HG03460 (cell line): ENCODE measurements at regions not wholly inside any gene's neighbourhood (a gene's known extent, or its start where the extent isn't known, plus 50 kb on each side); places are given as distances from the start of the nearest gene placed in this dataset.
"Not testable (repeated sequence)": the region's sequence is repeated elsewhere in the genome, so short reads cannot be mapped to it uniquely, and the experiment has no call there.

Source experiments
- ATAC-seq: cut with Tn5 transposase; IDR thresholded peaks from one replicate; pipeline ENCODE4 v1.9.1; 2021; ENCODE audit not compliant: unreplicated experiment

GRCh38 chr2:234166531-234166930, 116.0 kb downstream of the SPP2 start:
- ATAC-seq: no peak

- ATAC-seq: no peak
Observed at GRCh38 chr2:234165421-234165820, 114.9 kb downstream of the SPP2 start.

DNA sequence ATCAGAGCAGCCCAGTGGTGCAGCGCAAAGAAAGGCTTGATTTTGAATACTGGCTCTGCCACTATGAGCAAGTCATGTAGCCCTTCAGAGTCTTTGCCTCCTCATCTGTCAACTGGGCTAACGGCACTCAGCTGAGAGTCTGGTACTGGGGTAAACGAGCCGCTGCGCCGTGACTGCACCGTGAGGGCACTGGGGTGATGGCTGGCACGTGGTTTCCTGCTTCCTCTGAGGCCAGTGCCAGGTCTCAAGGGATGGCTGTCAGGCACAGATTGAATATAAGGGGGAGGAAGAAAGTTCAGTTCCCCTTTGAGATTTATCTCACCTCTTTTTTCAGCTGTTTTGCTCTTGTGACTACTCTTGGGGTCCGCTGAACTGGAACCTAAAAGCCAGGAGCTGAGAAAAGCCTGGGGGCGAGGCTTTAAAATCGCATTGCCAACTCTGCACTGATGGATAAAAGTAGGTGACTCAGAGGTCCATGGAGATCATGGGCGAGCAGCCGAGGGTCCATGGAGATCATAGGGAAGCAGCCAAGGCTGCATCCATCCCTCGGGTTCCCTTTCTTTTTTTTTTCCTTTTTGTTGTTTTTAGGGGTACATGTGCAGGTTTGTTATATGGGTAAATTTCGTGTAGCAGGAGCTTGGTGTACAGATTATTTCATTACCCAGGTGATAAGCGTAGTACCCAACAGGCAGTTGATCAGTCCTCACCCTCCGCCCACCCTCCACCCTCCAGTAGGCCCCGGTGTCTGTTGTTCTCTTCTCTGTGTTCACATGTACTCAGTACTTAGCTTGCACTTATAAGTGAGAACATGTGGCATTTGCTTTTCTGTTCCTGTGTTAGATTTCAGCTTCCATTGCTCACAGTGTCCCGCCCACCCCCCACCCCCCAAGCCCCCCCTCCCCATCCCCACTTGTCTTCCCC, 114.3 kb downstream of the SPP2 start:
- ATAC-seq: peak; percentile 67

DNA sequence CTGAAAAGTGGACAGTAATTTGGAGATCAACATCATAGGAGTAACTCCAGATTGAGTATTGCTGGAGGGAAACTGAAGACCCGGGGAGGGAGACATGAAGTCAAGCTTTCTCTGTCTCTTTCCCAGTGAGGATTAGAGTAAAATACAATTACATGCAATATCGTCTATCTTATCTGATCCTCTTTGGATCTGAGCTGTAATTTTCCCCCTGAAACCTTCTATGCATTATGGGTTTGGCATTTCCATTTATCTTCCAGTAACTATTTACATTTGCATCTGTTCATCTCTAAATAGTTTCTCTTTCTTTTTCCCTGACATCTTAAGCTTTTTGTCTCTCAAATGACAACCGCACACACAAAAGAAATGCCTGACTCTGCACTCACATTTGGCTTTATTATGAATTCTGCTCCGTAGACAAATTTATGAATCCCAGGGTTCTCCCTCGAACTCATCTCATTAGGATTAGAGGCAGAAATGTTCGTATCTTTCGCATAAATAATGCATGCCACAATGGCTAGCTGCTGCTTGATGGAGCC, 113.1 kb downstream of the SPP2 start:
- ATAC-seq: no peak

DNA sequence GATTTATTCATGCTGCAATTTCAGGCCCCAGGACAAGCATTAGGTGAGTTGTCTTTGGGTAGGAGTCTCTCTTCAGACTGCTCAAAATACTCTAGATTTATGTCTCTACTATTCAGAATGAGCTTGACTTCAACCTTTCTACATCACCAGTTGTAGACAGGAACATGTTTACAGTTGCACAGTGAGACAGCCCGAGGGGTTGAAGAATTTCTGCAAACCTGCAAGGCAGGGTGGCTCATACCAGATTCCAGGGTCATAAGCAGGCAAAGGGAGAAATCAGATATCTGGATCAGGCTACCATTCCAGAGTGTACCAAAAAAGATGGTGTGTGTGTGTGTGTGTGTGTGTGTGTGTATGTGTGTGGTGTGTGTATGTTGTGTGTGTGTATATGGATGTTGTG, 112.4 kb downstream of the SPP2 start:
- ATAC-seq: no peak

GRCh38 chr2:234161932-234162331, 111.4 kb downstream of the SPP2 start:
- no peak for ATAC-seq

- ATAC-seq: no peak
Observed at GRCh38 chr2:234158812-234159211, 108.3 kb downstream of the SPP2 start.

DNA sequence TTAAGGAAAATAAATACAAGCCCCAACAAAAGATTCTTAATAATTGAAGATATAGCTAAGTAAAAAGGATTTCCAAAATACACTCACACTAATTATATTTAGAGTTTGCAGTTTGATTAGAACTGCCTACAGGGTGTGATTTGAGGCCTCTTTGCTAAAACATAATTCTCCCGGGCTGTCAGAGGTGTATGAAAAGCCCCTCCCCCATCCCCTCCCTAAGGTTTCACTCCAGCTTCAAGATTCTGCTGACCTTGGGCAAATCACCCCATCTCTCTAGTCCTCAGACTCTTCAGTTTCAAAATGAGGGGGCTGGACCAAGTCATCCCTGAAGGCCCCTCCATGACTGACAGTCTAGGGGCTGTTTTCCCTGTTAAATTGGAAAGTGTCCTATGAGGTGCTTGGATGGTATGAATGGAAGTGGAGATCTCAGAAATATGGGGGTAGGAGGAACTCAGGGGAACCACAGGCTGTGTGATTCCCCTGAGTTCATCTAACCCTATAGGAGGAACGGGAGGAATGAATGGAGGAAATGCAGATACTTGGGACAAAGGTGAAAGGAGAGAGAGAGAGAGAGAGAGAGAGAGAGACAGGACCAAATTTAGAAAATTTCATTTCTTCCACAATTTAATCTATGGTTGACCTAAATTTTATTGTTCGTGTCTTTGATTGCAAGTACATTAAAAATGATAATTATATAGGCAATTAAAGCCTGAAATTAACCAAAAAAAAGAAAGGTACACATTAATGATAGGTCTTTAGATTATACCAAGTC, 107.5 kb downstream of the SPP2 start:
- no peak for ATAC-seq

DNA sequence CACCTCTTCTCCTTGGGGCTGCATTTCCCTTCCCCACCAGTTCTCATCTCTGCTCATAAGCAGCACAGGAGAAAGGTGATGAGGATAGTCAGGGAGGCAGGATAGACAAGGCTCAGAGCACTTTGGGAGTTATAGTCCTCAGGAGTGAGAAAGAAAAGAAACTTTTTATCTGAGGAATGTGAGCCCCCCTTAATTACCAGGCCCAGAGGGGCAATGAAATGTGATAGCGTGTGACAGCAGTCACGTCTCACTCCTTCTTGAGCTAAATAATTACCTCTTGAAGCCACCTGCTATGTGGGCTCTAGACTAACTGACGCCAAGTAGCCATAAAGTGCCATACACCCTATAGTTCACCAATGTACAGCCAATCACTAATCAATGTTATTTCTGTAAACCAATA, 105.8 kb downstream of the SPP2 start:
- ATAC-seq: no peak

- ATAC-seq: not testable (repeated sequence)
Observed at GRCh38 chr2:234152835-234153234, 102.3 kb downstream of the SPP2 start.

DNA sequence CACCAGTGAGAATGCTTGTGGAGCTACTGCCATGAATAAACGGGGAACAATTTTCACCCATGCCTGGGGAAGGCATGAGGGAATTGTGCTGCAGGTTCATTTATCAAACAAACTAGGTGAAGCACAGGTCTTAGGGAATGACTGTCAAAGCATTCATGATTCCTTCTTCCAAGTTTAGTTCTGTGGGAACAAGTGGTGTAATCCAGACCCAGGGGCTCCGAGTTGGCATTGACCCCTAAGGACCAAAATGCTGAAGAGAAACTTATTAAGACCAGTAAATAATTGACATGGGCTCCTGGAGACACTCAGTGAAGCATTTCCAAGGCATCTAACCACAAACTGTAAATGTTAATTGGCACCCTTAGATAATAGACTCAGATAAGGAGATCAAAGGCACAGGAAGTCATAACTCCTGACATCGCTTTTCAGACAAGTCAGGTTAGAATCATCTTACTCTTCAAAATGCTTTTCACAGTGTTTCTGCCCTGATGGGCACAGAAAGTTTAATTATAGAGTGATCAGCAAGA, 96.9 kb downstream of the SPP2 start:
- ATAC-seq: no peak

GRCh38 chr2:234146087-234146826, 95.8 kb downstream of the SPP2 start:
- ATAC-seq: no peak

DNA sequence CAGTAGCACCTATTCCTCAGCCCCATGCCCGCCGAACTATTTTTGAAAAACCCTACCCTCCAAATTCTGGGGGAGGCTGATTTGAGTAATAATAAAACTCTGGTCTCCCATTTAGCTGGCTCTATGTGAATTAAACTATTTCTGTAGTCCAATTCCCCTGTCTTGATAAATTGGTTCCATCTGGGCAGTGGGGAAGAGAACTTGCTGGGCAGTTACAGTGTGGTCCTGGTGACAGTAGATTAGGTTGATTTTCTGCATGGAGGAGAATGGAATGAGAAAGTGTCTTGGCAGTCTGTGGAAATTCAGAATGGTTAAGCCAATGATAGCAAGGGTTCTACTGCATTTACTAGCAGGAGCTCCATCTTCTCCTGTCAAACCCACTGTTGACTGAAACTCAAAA, 95.0 kb downstream of the SPP2 start:
- ATAC-seq: no peak

DNA sequence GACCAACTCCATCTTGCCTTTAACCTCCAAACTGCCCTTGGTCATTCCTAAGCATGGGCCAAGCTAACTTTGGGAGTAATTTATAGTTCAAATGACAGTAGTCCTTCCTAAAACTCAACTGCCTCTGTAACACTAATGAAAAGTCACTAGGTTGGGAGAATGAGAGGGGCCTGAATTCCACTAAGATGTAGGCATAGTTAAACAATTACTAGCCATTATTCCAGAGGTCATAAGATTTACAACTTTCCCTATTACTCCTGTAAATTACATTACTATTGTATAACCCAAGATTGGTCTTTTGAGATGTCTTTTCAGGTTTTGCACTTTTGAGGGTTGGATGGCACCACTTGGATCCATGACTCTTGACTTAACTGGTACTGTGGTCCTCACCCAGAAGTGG, 94.6 kb downstream of the SPP2 start:
- no peak for ATAC-seq

DNA sequence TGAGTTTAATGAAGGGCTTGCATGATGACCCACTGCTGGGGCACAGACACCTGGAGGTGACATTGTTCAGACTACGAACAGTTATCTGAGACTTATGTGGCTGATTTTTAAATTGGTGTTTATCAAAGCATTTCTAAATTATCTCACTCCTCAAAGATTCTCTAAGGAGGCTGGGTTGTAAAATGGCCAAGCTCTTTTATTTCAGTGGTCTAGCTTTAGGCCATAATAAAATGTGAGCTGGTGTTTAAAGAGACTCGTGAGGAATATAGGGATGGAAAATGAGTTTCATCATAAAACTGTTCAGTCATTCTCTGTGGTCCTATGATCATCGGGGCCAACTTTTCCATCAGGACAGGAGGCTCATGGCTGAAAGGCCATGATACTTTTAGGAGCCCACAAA, 93.4 kb downstream of the SPP2 start:
- ATAC-seq: no peak

- ATAC-seq: no peak
Observed at GRCh38 chr2:234142530-234142929, 92.0 kb downstream of the SPP2 start.

DNA sequence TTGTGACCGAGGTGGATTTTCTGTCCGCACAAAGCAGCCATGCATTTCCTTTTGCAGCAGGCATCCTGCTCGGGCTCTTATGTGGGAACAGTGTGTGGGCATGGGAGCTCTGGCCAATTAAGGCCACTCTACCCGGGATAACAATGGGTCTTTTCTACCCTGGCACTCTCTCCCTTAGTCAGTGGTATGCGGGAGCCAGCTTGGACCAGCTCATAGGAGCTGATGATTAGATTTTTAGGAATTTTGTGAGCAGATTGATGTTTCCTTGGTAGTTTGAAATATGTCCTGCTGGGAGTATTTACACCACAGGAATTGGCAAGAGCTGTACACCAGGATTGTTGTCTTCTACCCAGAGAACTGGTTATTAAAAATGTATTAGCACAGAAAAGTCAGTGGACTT, 89.3 kb downstream of the SPP2 start:
- no peak for ATAC-seq

DNA sequence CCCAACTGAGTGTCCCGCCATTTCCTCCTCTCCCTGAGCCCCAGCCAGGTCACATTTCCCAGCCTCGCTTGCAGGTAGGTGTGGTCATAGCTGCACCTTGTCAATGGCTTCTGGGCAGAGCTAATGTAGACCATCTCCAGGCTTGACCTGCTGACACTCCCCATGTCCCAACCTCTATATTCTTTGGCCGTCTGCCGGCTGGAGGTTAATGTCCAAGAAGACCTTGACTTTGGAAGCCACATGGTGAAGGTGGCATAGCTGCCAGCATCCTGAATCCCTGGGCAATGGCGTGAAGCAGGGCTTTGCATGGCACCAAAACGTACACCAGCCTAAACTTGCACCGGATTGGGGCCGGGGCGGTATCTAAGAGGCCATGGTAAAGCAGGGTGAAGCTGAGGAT, 88.3 kb downstream of the SPP2 start:
- ATAC-seq: no peak

DNA sequence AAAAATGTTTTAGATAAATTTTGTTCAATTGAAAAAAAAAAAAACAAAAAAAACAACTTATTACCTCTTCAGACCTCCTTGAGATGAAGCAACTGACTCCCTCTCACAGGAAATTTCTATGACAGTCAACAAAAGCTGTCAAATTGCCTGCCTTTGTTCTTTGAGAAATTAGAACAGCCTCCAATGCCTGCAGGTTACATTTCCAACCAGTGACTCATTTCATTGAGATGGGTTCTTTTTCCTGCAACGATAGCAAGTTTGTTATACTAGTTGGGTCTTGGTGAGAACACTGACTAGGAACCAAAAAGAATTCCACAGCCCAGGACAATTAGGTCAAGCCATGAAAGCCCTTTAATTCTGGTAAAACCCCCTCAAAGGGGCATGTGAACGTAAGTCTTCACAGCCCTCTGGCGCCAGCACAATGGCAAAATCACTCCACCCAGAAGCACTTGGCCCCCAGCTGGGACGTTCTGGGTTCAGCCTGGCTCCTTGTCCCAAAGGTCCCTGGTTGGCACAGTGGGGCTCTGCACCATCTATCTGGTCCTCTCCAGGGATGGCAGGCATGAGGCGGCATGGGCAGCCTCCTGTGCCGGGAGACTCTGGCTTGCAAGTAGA, 87.0 kb downstream of the SPP2 start:
- no peak for ATAC-seq

GRCh38 chr2:234136461-234136860, 86.0 kb downstream of the SPP2 start:
- ATAC-seq: no peak
